ENCODE measurements at regions not wholly inside any gene's neighbourhood (a gene's known extent, or its start where the extent isn't known, plus 50 kb on each side); places are given as distances from the start of the nearest gene placed in this dataset.

DNA sequence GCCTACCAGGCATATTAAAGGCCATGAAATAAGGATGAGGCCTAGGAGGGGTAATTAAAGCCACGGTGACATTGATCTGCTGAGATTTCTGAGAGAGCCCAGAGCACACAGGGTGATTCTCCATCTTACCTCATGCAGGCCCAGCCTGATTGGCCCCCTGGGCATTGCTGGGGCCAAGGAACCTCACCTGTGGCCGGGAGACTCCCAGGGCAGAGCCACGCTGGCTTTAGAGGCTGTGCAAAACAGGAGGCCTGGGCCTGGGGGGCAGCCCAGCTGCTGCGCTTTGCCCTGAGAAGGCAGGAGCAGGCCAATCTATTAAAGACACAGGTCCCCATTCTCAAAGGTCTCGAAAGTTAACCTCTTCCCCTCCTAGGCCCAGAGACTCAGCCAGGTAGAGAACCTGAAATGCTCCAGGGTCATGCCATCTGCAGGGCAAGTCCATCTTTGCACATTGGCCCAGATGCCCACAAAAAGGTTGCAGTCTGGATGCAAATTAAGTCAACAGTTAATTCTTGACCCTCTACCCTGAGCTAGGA lies 1099.7 kb downstream of the BCL11B start:
- H3K36me3 ChIP-seq (ENCODE audit: control insufficient read depth in 2 of 2, insufficient read depth in 1 of 2, low read length in 2 of 2): no peaks in the 10 kb centered on the region
- no peak overlapping the region for H3K4me3 ChIP-seq (ENCODE audit: low read depth, low read length)
- no peaks in the 10 kb centered on the region for H3K4me1 ChIP-seq (ENCODE audit: control insufficient read depth, insufficient read depth, low read length)
- ChIA-PET CTCF (no interaction called here), POLR2A (no interaction called here)
- TF ChIP-seq, protein P1, sequence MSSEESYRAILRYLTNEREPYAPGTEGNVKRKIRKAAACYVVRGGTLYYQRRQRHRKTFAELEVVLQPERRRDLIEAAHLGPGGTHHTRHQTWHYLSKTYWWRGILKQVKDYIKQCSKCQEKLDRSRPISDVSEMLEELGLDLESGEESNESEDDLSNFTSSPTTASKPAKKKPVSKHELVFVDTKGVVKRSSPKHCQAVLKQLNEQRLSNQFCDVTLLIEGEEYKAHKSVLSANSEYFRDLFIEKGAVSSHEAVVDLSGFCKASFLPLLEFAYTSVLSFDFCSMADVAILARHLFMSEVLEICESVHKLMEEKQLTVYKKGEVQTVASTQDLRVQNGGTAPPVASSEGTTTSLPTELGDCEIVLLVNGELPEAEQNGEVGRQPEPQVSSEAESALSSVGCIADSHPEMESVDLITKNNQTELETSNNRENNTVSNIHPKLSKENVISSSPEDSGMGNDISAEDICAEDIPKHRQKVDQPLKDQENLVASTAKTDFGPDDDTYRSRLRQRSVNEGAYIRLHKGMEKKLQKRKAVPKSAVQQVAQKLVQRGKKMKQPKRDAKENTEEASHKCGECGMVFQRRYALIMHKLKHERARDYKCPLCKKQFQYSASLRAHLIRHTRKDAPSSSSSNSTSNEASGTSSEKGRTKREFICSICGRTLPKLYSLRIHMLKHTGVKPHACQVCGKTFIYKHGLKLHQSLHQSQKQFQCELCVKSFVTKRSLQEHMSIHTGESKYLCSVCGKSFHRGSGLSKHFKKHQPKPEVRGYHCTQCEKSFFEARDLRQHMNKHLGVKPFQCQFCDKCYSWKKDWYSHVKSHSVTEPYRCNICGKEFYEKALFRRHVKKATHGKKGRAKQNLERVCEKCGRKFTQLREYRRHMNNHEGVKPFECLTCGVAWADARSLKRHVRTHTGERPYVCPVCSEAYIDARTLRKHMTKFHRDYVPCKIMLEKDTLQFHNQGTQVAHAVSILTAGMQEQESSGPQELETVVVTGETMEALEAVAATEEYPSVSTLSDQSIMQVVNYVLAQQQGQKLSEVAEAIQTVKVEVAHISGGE (tag by site-specific recombination; conservative IDR thresholded peaks at IDR 0.05; ENCODE audit: low read depth): no peak
- TF ChIP-seq ZNF768 (tag by site-specific recombination; IDR thresholded peaks at IDR 0.05): no peak
- TF ChIP-seq, protein P2, sequence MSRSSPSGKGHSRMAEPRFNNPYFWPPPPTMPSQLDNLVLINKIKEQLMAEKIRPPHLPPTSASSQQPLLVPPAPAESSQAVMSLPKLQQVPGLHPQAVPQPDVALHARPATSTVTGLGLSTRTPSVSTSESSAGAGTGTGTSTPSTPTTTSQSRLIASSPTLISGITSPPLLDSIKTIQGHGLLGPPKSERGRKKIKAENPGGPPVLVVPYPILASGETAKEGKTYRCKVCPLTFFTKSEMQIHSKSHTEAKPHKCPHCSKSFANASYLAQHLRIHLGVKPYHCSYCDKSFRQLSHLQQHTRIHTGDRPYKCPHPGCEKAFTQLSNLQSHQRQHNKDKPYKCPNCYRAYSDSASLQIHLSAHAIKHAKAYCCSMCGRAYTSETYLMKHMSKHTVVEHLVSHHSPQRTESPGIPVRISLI (tag by site-specific recombination; IDR thresholded peaks at IDR 0.05): no peak
- no peak for TF ChIP-seq ZBTB17 (tag by site-specific recombination; IDR thresholded peaks at IDR 0.05)
- TF ChIP-seq, protein P3, sequence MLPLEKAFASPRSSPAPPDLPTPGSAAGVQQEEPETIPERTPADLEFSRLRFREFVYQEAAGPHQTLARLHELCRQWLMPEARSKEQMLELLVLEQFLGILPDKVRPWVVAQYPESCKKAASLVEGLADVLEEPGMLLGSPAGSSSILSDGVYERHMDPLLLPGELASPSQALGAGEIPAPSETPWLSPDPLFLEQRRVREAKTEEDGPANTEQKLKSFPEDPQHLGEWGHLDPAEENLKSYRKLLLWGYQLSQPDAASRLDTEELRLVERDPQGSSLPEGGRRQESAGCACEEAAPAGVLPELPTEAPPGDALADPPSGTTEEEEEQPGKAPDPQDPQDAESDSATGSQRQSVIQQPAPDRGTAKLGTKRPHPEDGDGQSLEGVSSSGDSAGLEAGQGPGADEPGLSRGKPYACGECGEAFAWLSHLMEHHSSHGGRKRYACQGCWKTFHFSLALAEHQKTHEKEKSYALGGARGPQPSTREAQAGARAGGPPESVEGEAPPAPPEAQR (tag by site-specific recombination; IDR thresholded peaks at IDR 0.05): no peak
- no peak for TF ChIP-seq KLF10 (tag by site-specific recombination; IDR thresholded peaks at IDR 0.05)
- TF ChIP-seq ZBTB48 (tag by site-specific recombination; IDR thresholded peaks at IDR 0.05): no peak
- no peak for TF ChIP-seq KLF8 (tag by site-specific recombination; IDR thresholded peaks at IDR 0.05)
- no peaks in the 10 kb centered on the region for H3K9me3 ChIP-seq (ENCODE audit: control insufficient read depth, insufficient read depth, low read depth, low read length)
- no peak overlapping the region for H3K27ac ChIP-seq (ENCODE audit: extremely low read depth, low read depth, low read length)

DNA sequence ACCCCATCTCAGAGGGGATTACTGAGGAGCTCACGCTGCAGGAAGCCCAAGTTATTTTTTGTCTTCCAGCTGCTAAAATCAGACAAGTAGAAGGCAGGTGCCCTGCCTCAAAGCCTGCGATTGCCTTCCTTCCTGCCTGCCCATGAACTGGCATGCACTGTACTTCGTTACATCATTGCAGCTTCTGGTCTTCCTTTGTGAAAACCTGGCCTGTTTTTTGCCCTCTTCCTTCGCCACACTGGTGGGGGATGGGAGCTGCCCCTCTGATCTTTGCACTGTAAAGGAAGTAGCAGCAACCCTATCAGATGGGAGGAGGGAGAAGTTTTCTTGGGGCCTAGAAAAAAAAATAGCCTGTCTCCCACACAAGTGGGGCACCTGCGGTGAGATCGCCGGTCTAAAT lies 1098.7 kb downstream of the BCL11B start:
- no peaks in the 10 kb centered on the region for H3K36me3 ChIP-seq (ENCODE audit: control insufficient read depth in 2 of 2, insufficient read depth in 1 of 2, low read length in 2 of 2)
- no peak overlapping the region for H3K27ac ChIP-seq (ENCODE audit: extremely low read depth, low read depth, low read length)
- H3K4me1 ChIP-seq (ENCODE audit: control insufficient read depth, insufficient read depth, low read length): no peaks in the 10 kb centered on the region
- TF ChIP-seq ZNF664 (tag by site-specific recombination; IDR thresholded peaks at IDR 0.05): no peak
- TF ChIP-seq ZNF514 (tag by site-specific recombination; IDR thresholded peaks at IDR 0.05): no peak
- TF ChIP-seq ZBTB17 (tag by site-specific recombination; IDR thresholded peaks at IDR 0.05): no peak
- TF ChIP-seq HOXC10 (CRISPR knock-in tag; IDR thresholded peaks at IDR 0.05): no peak
- TF ChIP-seq ZNF416 (tag by site-specific recombination; IDR thresholded peaks at IDR 0.05): no peak
- TF ChIP-seq ZNF138 (tag by site-specific recombination; IDR thresholded peaks at IDR 0.05; ENCODE audit: borderline replicate concordance): no peak
- TF ChIP-seq, protein P4, sequence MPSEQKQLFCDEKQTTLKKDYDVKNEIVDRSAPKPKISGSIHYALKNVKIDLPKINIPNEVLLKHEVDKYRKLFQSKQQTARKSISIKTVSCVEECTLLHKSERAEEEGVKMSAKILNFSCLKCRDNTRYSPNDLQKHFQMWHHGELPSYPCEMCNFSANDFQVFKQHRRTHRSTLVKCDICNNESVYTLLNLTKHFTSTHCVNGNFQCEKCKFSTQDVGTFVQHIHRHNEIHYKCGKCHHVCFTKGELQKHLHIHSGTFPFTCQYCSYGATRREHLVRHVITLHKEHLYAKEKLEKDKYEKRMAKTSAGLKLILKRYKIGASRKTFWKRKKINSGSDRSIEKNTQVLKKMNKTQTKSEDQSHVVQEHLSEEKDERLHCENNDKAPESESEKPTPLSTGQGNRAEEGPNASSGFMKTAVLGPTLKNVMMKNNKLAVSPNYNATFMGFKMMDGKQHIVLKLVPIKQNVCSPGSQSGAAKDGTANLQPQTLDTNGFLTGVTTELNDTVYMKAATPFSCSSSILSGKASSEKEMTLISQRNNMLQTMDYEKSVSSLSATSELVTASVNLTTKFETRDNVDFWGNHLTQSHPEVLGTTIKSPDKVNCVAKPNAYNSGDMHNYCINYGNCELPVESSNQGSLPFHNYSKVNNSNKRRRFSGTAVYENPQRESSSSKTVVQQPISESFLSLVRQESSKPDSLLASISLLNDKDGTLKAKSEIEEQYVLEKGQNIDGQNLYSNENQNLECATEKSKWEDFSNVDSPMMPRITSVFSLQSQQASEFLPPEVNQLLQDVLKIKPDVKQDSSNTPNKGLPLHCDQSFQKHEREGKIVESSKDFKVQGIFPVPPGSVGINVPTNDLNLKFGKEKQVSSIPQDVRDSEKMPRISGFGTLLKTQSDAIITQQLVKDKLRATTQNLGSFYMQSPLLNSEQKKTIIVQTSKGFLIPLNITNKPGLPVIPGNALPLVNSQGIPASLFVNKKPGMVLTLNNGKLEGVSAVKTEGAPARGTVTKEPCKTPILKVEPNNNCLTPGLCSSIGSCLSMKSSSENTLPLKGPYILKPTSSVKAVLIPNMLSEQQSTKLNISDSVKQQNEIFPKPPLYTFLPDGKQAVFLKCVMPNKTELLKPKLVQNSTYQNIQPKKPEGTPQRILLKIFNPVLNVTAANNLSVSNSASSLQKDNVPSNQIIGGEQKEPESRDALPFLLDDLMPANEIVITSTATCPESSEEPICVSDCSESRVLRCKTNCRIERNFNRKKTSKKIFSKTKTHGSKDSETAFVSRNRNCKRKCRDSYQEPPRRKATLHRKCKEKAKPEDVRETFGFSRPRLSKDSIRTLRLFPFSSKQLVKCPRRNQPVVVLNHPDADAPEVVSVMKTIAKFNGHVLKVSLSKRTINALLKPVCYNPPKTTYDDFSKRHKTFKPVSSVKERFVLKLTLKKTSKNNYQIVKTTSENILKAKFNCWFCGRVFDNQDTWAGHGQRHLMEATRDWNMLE (tag by site-specific recombination; conservative IDR thresholded peaks at IDR 0.05; ENCODE audit: low read depth): no peak
- no peak for TF ChIP-seq ZNF248 (tag by site-specific recombination; IDR thresholded peaks at IDR 0.05)
- no peak for TF ChIP-seq ZNF560 (tag by site-specific recombination; IDR thresholded peaks at IDR 0.05; ENCODE audit: borderline replicate concordance)
- no peak for TF ChIP-seq ZNF266 (tag by site-specific recombination; IDR thresholded peaks at IDR 0.05; ENCODE audit: low read depth)
- no peak for TF ChIP-seq ZFP3 (tag by site-specific recombination; IDR thresholded peaks at IDR 0.05; ENCODE audit: low read depth)
- no peak for TF ChIP-seq HOXA7 (CRISPR knock-in tag; IDR thresholded peaks at IDR 0.05; ENCODE audit: borderline replicate concordance)
- TF ChIP-seq PRDM4 (tag by site-specific recombination; IDR thresholded peaks at IDR 0.05): no peak
- H3K9me3 ChIP-seq (ENCODE audit: control insufficient read depth, insufficient read depth, low read depth, low read length): no peaks in the 10 kb centered on the region
- ChIA-PET CTCF (no interaction called here), POLR2A (no interaction called here)
- H3K4me3 ChIP-seq (ENCODE audit: low read depth, low read length): no peak overlapping the region
